ENCODE measurements at regions not wholly inside any gene's neighbourhood (a gene's known extent, or its start where the extent isn't known, plus 50 kb on each side); places are given as distances from the start of the nearest gene placed in this dataset.

DNA sequence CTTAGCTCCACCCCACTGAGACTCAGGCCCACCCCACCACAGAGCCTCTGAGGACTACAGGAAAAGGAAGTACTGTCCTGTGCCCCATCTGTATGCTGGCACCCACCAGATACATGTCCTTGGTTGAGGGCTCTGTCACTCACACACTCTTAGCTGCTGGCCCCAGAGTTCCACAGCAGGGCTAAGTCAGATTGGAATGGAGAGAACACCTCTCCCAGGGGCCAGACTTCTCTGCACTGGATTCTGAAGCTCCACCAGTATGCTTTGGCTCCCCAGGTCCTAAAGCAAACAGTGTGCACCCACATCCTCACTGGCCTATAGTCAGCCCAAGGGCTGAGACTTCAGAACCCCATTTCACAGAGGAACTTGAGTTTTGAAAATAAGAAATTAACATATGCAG, 103.2 kb upstream of the PPP2R2D start:
- no peaks in the 10 kb centered on the region for H4K20me1 ChIP-seq (ENCODE audit: control insufficient read depth, insufficient read depth, low read depth, low read length)
- H3K27ac ChIP-seq (ENCODE audit: low read depth, low read length), result no peak overlapping the region
- H3K9me2 ChIP-seq (replicated peaks; ENCODE audit: control insufficient read depth, low read length), result no peaks in the 10 kb centered on the region
- no peaks in the 10 kb centered on the region for H3K4me1 ChIP-seq (ENCODE audit: control insufficient read depth, low read length)
- TF ChIP-seq EZH2phosphoT487 (IDR thresholded peaks at IDR 0.05; ENCODE audit: borderline replicate concordance, low read length), result no peak
- TF ChIP-seq, protein P1, sequence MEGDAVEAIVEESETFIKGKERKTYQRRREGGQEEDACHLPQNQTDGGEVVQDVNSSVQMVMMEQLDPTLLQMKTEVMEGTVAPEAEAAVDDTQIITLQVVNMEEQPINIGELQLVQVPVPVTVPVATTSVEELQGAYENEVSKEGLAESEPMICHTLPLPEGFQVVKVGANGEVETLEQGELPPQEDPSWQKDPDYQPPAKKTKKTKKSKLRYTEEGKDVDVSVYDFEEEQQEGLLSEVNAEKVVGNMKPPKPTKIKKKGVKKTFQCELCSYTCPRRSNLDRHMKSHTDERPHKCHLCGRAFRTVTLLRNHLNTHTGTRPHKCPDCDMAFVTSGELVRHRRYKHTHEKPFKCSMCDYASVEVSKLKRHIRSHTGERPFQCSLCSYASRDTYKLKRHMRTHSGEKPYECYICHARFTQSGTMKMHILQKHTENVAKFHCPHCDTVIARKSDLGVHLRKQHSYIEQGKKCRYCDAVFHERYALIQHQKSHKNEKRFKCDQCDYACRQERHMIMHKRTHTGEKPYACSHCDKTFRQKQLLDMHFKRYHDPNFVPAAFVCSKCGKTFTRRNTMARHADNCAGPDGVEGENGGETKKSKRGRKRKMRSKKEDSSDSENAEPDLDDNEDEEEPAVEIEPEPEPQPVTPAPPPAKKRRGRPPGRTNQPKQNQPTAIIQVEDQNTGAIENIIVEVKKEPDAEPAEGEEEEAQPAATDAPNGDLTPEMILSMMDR (IDR thresholded peaks at IDR 0.05; ENCODE audit: low read depth, low read length, poor library complexity, severe bottlenecking), result no peak
- H3K27me3 ChIP-seq (ENCODE audit: control insufficient read depth, low read length), result no peaks in the 10 kb centered on the region
- no peak overlapping the region for H3K4me2 ChIP-seq (ENCODE audit: low read length)
- H3K36me3 ChIP-seq (ENCODE audit: control insufficient read depth, low read length), result no peaks in the 10 kb centered on the region
- peaks cover 5% of the 10 kb centered on the region; the same call in 1 of the 2 replicates for H3K9me3 ChIP-seq (ENCODE audit: control insufficient read depth, insufficient read depth, low read length)
- H3F3A ChIP-seq (ENCODE audit: control insufficient read depth, insufficient read depth), result no peaks in the 10 kb centered on the region
- H3K79me2 ChIP-seq (ENCODE audit: control insufficient read depth, low read length), result no peaks in the 10 kb centered on the region
- no peak overlapping the region for H3K4me3 ChIP-seq (ENCODE audit: low read length)

DNA sequence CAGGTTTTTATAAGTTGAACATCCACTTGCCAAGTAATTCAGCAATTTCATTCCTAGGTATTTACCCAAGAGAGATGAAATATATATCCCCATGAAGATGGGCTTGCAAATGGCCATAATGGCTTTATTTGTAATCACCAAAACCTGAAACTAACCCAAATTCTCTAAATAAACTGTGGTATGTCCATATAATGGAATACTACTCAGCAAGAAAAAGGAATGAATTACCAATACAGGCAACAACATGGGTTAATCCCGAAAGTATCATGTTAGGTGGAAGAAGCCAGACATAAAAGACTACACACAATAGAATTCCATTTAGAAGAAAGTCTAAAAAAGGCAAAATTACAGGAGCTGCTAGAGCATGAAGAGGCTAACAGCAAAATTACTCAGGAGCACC, 101.4 kb upstream of the PPP2R2D start:
- TF ChIP-seq EZH2phosphoT487 (IDR thresholded peaks at IDR 0.05; ENCODE audit: borderline replicate concordance, low read length), result no peak
- TF ChIP-seq, protein P1 (IDR thresholded peaks at IDR 0.05; ENCODE audit: low read depth, low read length, poor library complexity, severe bottlenecking), result no peak

DNA sequence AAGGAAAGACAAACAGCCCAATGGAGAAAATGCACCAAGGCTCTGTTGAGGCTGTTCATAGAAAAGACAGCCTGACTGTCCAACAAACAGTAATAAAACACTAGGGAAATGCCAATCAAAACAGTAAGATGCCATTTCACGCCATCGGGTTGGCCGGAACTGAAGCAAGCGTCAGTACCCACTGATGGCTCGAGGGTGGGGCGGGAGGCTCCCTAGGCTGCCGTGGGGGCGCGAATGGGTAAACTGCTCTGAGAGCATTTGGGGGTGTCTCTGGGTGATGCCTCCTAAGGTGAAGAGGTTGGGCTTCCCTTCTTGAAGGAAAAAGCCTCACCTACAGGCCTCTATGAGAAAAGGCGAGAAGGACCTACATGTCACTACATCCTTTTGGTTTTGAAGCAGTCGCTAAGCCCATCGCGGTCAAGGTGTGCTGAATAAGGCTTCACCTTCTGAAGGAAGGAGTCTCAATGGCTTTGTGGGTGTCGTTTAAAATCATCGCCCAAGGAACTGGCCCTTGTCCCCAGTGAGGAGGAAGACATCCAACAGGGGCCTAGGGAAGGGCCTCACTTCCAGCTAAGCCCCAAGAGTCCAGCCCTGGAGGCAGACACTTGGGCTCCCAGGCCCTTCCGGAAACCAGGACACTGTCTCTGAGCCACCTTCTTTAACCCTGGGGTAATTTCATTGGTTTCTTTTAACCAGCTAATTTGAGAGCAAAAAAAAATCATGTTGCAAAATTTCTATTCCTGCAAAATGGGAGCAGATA, 98.5 kb upstream of the PPP2R2D start:
- Histone ChIP-seq H3K36me3 (ENCODE audit: control insufficient read depth, low read length) (no peaks in the 10 kb centered on the region), H3K27ac (ENCODE audit: low read depth, low read length) (no peak overlapping the region), H3K27me3 (ENCODE audit: control insufficient read depth, low read length) (no peaks in the 10 kb centered on the region), H3K4me3 (ENCODE audit: low read length) (no peak overlapping the region), H3K4me1 (ENCODE audit: control insufficient read depth, low read length) (no peaks in the 10 kb centered on the region), H3K79me2 (ENCODE audit: control insufficient read depth, low read length) (no peaks in the 10 kb centered on the region), H3F3A (ENCODE audit: control insufficient read depth, insufficient read depth) (no peaks in the 10 kb centered on the region), H3K4me2 (ENCODE audit: low read length) (no peak overlapping the region), H3K9me2 (replicated peaks; ENCODE audit: control insufficient read depth, low read length) (no peaks in the 10 kb centered on the region), H4K20me1 (ENCODE audit: control insufficient read depth, insufficient read depth, low read depth, low read length) (no peaks in the 10 kb centered on the region), H3K9me3 (ENCODE audit: control insufficient read depth, insufficient read depth, low read length) (peaks cover 5% of the 10 kb centered on the region; the same call in 1 of the 2 replicates)
- TF ChIP-seq, protein P1 (IDR thresholded peaks at IDR 0.05; ENCODE audit: low read depth, low read length, poor library complexity, severe bottlenecking), result no peak

More for the DNA sequence above, 101.4 kb upstream of the PPP2R2D start:
- Histone ChIP-seq H3K36me3 (ENCODE audit: control insufficient read depth, low read length) (no peaks in the 10 kb centered on the region), H4K20me1 (ENCODE audit: control insufficient read depth, insufficient read depth, low read depth, low read length) (no peaks in the 10 kb centered on the region), H3K9me2 (replicated peaks; ENCODE audit: control insufficient read depth, low read length) (no peaks in the 10 kb centered on the region), H3K4me3 (ENCODE audit: low read length) (no peak overlapping the region), H3K9me3 (ENCODE audit: control insufficient read depth, insufficient read depth, low read length) (peaks cover 5% of the 10 kb centered on the region; the same call in 1 of the 2 replicates), H3K79me2 (ENCODE audit: control insufficient read depth, low read length) (no peaks in the 10 kb centered on the region), H3F3A (ENCODE audit: control insufficient read depth, insufficient read depth) (no peaks in the 10 kb centered on the region), H3K4me1 (ENCODE audit: control insufficient read depth, low read length) (no peaks in the 10 kb centered on the region), H3K27ac (ENCODE audit: low read depth, low read length) (no peak overlapping the region), H3K4me2 (ENCODE audit: low read length) (no peak overlapping the region), H3K27me3 (ENCODE audit: control insufficient read depth, low read length) (no peaks in the 10 kb centered on the region)

All from DOHH2 (cell line).